GM23248 (cell line): ENCODE measurements at regions not wholly inside any gene's neighbourhood (a gene's known extent, or its start where the extent isn't known, plus 50 kb on each side); places are given as distances from the start of the nearest gene placed in this dataset.

Experiments used
- EZH2 ChIP-seq: fragments of 200-600 bp; sonication (generic); IDR thresholded peaks from 2 replicates; pipeline ENCODE4 v1.6.1; 2018; ENCODE audit warnings: antibody characterized with exemption, mild to moderate bottlenecking; ENCODE audit not compliant: insufficient read depth, poor library complexity, severe bottlenecking
- EZH2phosphoT487 ChIP-seq: fragments of 200-600 bp; sonication (generic); IDR thresholded peaks from 2 replicates; pipeline ENCODE4 v1.6.1; 2018; ENCODE audit warnings: antibody characterized with exemption, moderate library complexity, mild to moderate bottlenecking, low read depth; ENCODE audit not compliant: insufficient read depth

- TF ChIP-seq EZH2 = no peak
- TF ChIP-seq EZH2phosphoT487 = no peak
These were observed 164.5 kb upstream of the CACNA1E start for GRCh38 chr1:181318858-181319235.
